K562 (cell line): ENCODE measurements at regions not wholly inside any gene's neighbourhood (a gene's known extent, or its start where the extent isn't known, plus 50 kb on each side); places are given as distances from the start of the nearest gene placed in this dataset.

Experiments
- ATAC-seq: fragments of 200-7000 bp; cut with Tn5 transposase; 3 replicates; pipeline ENCODE4 v1.9.1; 2020; ENCODE audit warnings: moderate library complexity
- BruUV-seq: library from RNA; stranded (reverse); fragments of 400-500 nt; replicated peaks from 2 replicates; lab custom pipeline; 2021; lab: Mats Ljungman, UMichigan
- CTCF ChIA-PET: fragments of 300-600 bp; formaldehyde crosslinking; extraction: SDS; loops from one replicate; lab custom pipeline; 2021; ENCODE audit warnings: low intra/inter-chr PET ratio; lab: Yijun Ruan, JAX
- POLR2A ChIA-PET: fragments of 300-600, 350-650 bp; sonication (Branson Sonifier 250); formaldehyde crosslinking; extraction: SDS; loops from one replicate; lab custom pipeline; 2021; ENCODE audit warnings: antibody characterized with exemption, inconsistent platforms; lab: Yijun Ruan, JAX
- DNase-seq, 4 experiments: peaks; one replicate each; pipeline versions ENCODE4 v3.0.0 to v3.0.0-alpha.2; 2011 to 2018; ENCODE audit warnings: low spot score in 3 of 4, mixed read lengths in 3 of 4; ENCODE audit errors: extremely low read depth in 1 of 4
- FAIRE-seq: peaks from 2 replicates; lab custom pipeline; 2011; peaks lifted over from hg19 to GRCh38; lab: Jason Lieb, UNC
- H2AFZ ChIP-seq: 2 replicates; pipeline ENCODE4 v1.6.0; 2011; ENCODE audit warnings: low read depth, low read length, control low read depth, inconsistent platforms
- H3K27ac ChIP-seq: fragments of 200-600 bp; 3 replicates; pipeline ENCODE4 v1.8.0; 2011; ENCODE audit warnings: low read depth, mild to moderate bottlenecking, control low read depth, inconsistent platforms, low read length, moderate library complexity, mixed read lengths; ENCODE audit errors: extremely low read depth
- H3K27me3 ChIP-seq, 2 experiments: fragments of 300-600 bp in 1 of 2; 2 replicates in 1 of 2; 3 replicates in 1 of 2; pipeline versions ENCODE4 v1.6.0 to v1.8.0; 2011; ENCODE audit warnings: inconsistent platforms in 2 of 2, low read length in 2 of 2, mild to moderate bottlenecking in 1 of 2, mixed read lengths in 1 of 2, moderate library complexity in 1 of 2; ENCODE audit not compliant: control insufficient read depth in 2 of 2, insufficient read depth in 2 of 2
- H3K36me3 ChIP-seq: fragments of 300-600 bp; 3 replicates; pipeline ENCODE4 v1.8.0; 2011; ENCODE audit warnings: mild to moderate bottlenecking, low read length, inconsistent platforms; ENCODE audit not compliant: control insufficient read depth, insufficient read depth
- H3K4me1 ChIP-seq, 2 experiments: fragments of 200-600 bp in 1 of 2; replicated peaks in 1 of 2; 2 replicates in 1 of 2; 3 replicates in 1 of 2; pipeline versions ENCODE4 v1.5.1 to v1.8.0; 2011; ENCODE audit warnings: inconsistent platforms in 2 of 2, low read length in 2 of 2, mild to moderate bottlenecking in 1 of 2, mixed read lengths in 1 of 2, moderate library complexity in 1 of 2; ENCODE audit not compliant: control insufficient read depth in 2 of 2, insufficient read depth in 2 of 2
- H3K4me2 ChIP-seq: 2 replicates; pipeline ENCODE4 v1.6.1; 2011; ENCODE audit warnings: low read length, control low read depth, inconsistent platforms, mixed read lengths; ENCODE audit not compliant: insufficient read depth
- H3K4me3 ChIP-seq: fragments of 200-600 bp; sonication (generic), shearing (Covaris generic); 2 replicates; pipeline ENCODE4 v1.5.1; 2016; ENCODE audit warnings: control low read depth, inconsistent platforms
- H3K79me2 ChIP-seq: fragments of 200-600 bp; 3 replicates; pipeline ENCODE4 v1.8.0; 2011; ENCODE audit warnings: low read length, inconsistent platforms; ENCODE audit not compliant: control insufficient read depth, insufficient read depth
- H3K9ac ChIP-seq, 2 experiments: 2 replicates each; pipeline versions ENCODE4 v1.6.0 to v1.6.1; 2011; ENCODE audit warnings: low read depth in 2 of 2, low read length in 2 of 2, control low read depth in 1 of 2, inconsistent platforms in 1 of 2, mild to moderate bottlenecking in 1 of 2, mixed read lengths in 1 of 2; ENCODE audit not compliant: insufficient read depth in 1 of 2
- H3K9me1 ChIP-seq: one replicate; pipeline ENCODE4 v1.6.0; 2011; ENCODE audit warnings: inconsistent platforms, mild to moderate bottlenecking, low read length, moderate library complexity; ENCODE audit not compliant: control insufficient read depth, insufficient read depth
- H3K9me3 ChIP-seq: replicated peaks from 2 replicates; pipeline ENCODE4 v1.5.1; 2011; ENCODE audit warnings: low read depth, low read length, inconsistent platforms; ENCODE audit not compliant: control insufficient read depth, insufficient read depth
- H4K20me1 ChIP-seq: replicated peaks from 2 replicates; pipeline ENCODE4 v1.6.1; 2011; ENCODE audit warnings: low read length, inconsistent platforms, mixed read lengths; ENCODE audit not compliant: control insufficient read depth, insufficient read depth
- ETV6 ChIP-seq, 3 experiments: fragments of 150-350 bp in 1 of 3; sonication (generic) in 1 of 3; formaldehyde crosslinking in 1 of 3; IDR thresholded peaks; 2 replicates each; pipeline versions ENCODE4 v1.6.1 to v1.8.0; 2014 to 2022; ENCODE audit warnings: borderline replicate concordance in 2 of 3, low read depth in 2 of 3, antibody characterized with exemption in 1 of 3, low read length in 1 of 3, mild to moderate bottlenecking in 1 of 3, missing genetic modification reagents in 1 of 3
- FOXO4 ChIP-seq: fragments of 450-650 bp; formaldehyde crosslinking; IDR thresholded peaks from 2 replicates; pipeline ENCODE4 v1.4.0; 2020; ENCODE audit warnings: mild to moderate bottlenecking, moderate library complexity
- NEUROD1 ChIP-seq: fragments of 150-350 bp; IDR thresholded peaks from 2 replicates; pipeline ENCODE4 v1.6.1; 2014; ENCODE audit warnings: borderline replicate concordance, low read length, low read depth; ENCODE audit not compliant: partially characterized antibody
- ZNF436 ChIP-seq: fragments of 250-450, 450-650 bp; sonication (Bioruptor Pico); formaldehyde crosslinking; IDR thresholded peaks from 2 replicates; pipeline ENCODE4 v1.7.0; 2020; ENCODE audit warnings: mild to moderate bottlenecking
- whole genome bisulfite sequencing: fragments of 100-300 bp; shearing (Covaris generic); methylation state at CpG from one replicate; pipeline ENCODE4 v1.1.6; 2016; ENCODE audit warnings: low coverage, mixed read lengths; ENCODE audit not compliant: insufficient coverage; ENCODE audit errors: missing lambda C conversion rate; 5-methylcytosine and 5-hydroxymethylcytosine counted together
- in situ Hi-C: fragments of 300-500 bp; cut with MboI; formaldehyde crosslinking; loops from 4 replicates; pipeline ENCODE4 v1.15.0; 2018; ENCODE audit warnings: inconsistent platforms, mixed read lengths
- intact Hi-C: fragments of 100-400 bp; cut with micrococcal nuclease; formaldehyde crosslinking; loops from 2 replicates; pipeline ENCODE4 v1.14.2; 2022
- TF ChIP-seq, protein P1 (sequence below): sonication (generic); formaldehyde crosslinking; IDR thresholded peaks from 2 replicates; pipeline ENCODE4 v1.8.1; 2022; ENCODE audit warnings: missing genetic modification reagents
- TF ChIP-seq, protein P2 (sequence below): fragments of 250-450 bp; sonication (Bioruptor Pico); IDR thresholded peaks from 2 replicates; pipeline ENCODE4 v1.5.0; 2022; ENCODE audit warnings: mild to moderate bottlenecking

- Histone ChIP-seq H3K79me2 (no peaks in the 10 kb centered on the region), H3K9me1 (no peaks in the 10 kb centered on the region), H3K9ac (no peak overlapping the region), H3K9me3 (no peaks in the 10 kb centered on the region; the same call in 1 of the 2 replicates)
- no TSS peak for BruUV-seq
- CTCF ChIA-PET = no interaction called here
- in situ Hi-C loops = no loop called here
- 6% methylated on average over 1 of the region's 1 CpG for WGBS
- FAIRE-seq = no peak
- TF ChIP-seq, protein P1, sequence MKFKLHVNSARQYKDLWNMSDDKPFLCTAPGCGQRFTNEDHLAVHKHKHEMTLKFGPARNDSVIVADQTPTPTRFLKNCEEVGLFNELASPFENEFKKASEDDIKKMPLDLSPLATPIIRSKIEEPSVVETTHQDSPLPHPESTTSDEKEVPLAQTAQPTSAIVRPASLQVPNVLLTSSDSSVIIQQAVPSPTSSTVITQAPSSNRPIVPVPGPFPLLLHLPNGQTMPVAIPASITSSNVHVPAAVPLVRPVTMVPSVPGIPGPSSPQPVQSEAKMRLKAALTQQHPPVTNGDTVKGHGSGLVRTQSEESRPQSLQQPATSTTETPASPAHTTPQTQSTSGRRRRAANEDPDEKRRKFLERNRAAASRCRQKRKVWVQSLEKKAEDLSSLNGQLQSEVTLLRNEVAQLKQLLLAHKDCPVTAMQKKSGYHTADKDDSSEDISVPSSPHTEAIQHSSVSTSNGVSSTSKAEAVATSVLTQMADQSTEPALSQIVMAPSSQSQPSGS (CRISPR knock-in tag) = no peak
- TF ChIP-seq ETV6 (IDR thresholded peaks at IDR 0.05; ENCODE audit: borderline replicate concordance in 1 of 2, low read depth in 2 of 2, low read length in 1 of 2) (no peak), ETV6 (CRISPR knock-in tag; IDR thresholded peaks at IDR 0.05; ENCODE audit: borderline replicate concordance) (no peak), FOXO4 (CRISPR knock-in tag) (no peak), ZNF436 (CRISPR knock-in tag) (no peak), NEUROD1 (no peak)
- TF ChIP-seq, protein P2, sequence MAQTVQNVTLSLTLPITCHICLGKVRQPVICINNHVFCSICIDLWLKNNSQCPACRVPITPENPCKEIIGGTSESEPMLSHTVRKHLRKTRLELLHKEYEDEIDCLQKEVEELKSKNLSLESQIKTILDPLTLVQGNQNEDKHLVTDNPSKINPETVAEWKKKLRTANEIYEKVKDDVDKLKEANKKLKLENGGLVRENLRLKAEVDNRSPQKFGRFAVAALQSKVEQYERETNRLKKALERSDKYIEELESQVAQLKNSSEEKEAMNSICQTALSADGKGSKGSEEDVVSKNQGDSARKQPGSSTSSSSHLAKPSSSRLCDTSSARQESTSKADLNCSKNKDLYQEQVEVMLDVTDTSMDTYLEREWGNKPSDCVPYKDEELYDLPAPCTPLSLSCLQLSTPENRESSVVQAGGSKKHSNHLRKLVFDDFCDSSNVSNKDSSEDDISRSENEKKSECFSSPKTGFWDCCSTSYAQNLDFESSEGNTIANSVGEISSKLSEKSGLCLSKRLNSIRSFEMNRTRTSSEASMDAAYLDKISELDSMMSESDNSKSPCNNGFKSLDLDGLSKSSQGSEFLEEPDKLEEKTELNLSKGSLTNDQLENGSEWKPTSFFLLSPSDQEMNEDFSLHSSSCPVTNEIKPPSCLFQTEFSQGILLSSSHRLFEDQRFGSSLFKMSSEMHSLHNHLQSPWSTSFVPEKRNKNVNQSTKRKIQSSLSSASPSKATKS (CRISPR knock-in tag) = no peak
- TF ChIP-seq, all 486 proteins: peak for 0
- DNase-seq (no peak), ATAC-seq (no peak)
- Histone ChIP-seq H4K20me1 (no peaks in the 10 kb centered on the region), H3K4me3 (no peak overlapping the region), H3K4me2 (no peak overlapping the region), H3K27ac (no peak overlapping the region), H3K36me3 (no peaks in the 10 kb centered on the region), H2AFZ (no peak overlapping the region), H3K4me1 (no peaks in the 10 kb centered on the region), H3K27me3 (no peaks in the 10 kb centered on the region)
- intact Hi-C loops = no loop called here
- POLR2A ChIA-PET = no interaction called here
Observed at GRCh38 chr6:40181367-40181766, 247.1 kb upstream of the MOCS1 start.
